NCI-H510A treated with DMSO at 0.1 percent for 48 hours (cell line): ENCODE measurements at regions not wholly inside any gene's neighbourhood (a gene's known extent, or its start where the extent isn't known, plus 50 kb on each side); places are given as distances from the start of the nearest gene placed in this dataset.
"Not testable (repeated sequence)": the region's sequence is repeated elsewhere in the genome, so short reads cannot be mapped to it uniquely, and the experiment has no call there.

Source experiments
- DNase-seq: peaks from one replicate; lab custom pipeline; 2025; lab: John Stamatoyannopoulos, UW

DNA sequence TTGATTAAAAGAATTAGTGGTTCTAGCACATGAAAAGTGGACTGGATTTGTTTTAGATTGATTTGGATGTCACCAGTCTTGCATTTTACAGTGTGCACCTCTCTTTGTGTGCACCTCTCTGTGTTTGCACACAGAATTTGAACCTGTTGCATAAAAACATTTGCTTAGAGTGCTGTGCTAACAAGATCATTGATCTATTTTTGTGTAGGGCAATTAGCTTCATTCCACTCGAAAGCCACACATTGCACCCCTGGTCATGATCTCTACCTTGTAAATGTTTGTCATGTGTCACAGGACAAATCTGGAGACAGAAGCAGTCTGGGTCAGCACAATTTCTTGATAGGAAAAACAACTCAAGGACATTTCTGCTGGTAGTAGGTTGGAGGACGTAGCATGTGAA is 258.7 kb upstream of the LINC00305 start:
- DNase-seq: no peak

DNA sequence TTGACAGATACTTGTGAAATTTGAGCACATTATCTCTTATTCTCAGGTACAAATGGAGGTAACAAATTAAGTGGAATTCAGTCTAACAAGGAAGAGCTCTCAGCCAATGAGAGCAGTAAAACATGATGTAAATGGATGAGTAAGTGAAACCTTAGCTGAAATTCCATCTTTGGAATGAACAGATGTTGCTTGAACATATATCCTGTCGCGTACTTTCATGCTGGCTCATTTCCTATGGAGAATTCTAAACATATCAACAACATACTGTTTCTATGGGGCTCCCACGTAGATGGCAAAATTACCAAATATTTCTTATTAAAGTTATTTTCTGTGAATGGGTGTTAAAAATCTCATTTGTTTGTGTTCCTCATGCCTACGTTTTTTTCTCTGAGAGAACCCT is 256.3 kb upstream of the LINC00305 start:
- DNase-seq: no peak

DNA sequence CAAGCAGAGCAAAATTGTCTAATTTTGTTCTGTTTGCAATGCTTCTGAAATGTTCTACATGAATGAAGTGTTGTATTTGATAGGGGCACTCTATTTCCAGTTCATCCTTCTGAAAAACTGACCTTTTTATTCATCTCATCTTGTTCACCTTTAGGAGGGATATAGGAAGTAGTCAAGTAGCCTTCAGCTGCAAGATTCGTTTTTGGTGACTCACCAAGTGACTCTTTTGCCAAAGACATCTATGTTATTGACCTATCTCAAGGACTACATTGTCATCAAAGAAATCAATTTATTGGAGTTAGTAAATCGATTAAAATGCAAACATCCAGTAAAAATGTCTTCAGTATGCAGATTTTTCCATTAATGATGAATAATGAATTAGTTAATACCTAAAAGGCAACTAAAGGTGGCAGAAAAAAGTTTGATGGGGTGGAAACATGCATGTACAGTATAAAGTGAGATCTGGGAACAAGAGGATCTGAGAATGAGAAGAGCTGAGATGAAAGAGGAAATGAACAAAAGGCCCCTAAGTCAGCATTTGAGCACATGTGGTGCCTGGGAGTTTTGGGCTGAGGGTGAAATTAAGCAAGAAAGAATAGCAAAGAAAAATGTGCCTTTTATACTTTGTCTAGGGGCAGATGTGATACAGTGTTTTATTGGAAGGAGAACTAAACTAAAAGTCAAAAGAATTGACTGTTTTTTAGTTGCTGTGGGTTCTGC is 255.1 kb upstream of the LINC00305 start:
- DNase-seq: no peak

DNA sequence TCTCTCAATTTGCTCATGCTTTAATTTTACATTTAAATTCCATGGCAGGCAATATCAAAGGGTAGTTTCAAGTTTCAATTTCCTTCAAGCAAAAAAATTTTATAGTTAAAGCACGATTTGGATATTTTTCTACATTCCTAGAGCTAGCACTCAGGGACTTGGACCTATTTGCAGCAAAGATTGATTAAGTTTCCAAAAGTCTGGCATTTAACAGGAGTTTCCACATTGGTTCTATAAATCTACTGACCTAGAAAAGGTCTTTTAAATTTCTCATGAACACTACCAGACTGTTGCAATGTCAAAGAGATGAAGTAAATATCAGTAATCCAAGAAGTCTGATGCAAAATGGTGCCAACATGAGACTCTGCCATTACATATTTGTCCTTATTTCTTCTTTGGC is 253.7 kb upstream of the LINC00305 start:
- DNase-seq: no peak

- DNase-seq: no peak
These were observed 252.6 kb upstream of the LINC00305 start for GRCh38 chr18:64401268-64402060.

DNA sequence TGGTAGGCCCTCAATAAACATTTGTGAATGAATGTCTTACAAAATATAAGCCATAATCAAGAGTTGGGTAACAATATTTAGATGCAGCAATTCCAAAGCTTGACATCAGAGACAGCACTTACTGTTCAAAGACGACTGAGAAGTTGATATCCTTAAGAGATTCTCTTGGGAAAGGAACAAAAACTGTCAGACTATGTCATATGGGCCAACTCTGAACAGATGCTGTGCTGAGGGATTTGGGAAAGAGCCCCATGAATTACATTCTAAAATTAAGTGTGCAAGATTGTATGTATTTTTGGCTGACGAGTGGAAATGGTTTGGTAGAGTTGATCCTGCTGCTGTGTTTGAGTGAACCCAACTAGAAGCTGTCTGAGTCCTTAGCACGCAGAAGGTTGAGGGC is 250.7 kb upstream of the LINC00305 start:
- no peak for DNase-seq

DNA sequence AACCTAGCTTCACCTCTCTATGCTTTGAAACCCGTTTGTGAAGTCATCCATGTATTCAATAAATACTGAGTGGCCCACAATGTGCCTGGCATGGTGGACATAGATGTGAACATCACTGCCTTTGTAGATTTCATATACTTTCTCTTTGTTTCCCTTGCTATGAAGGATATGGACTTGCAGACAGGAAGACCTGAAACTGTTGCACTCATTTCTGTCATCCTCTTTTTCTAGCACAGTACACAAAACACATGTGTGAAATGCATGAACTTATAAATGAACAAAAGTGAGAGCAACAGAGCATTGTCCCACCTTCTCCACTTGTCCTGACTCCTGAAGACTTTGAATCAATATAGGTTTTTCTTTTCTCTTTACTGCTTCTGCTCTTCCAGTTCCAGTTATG is 249.4 kb upstream of the LINC00305 start:
- DNase-seq: no peak

DNA sequence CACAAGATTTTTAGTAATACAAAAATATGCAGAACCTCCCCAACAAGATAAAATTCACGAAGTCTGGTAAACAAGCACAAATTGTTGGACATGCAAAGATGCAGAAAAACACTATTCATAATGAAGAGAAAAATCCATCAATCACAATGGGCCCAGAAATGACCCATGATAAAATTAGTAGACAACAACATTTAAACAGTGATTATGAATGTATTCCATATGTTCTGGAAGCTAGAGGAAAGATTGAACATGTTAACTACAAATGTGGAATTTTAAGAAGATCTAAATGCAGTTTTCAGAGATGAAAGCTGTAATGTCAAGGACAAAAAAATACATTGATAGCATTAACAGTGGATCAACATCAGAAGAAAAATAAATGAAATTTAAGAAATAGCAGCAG is 243.3 kb upstream of the LINC00305 start:
- DNase-seq: no peak

GRCh38 chr18:64384101-64384500 is 235.2 kb upstream of the LINC00305 start:
- no peak for DNase-seq

- no peak for DNase-seq
These were observed 231.2 kb upstream of the LINC00305 start for GRCh38 chr18:64380117-64380516.

- no peak for DNase-seq
These were observed 230.8 kb upstream of the LINC00305 start for GRCh38 chr18:64379662-64380061.

GRCh38 chr18:64377446-64377845 is 228.6 kb upstream of the LINC00305 start:
- no peak for DNase-seq

- no peak for DNase-seq
These were observed 224.0 kb upstream of the LINC00305 start for GRCh38 chr18:64372850-64373249.

- not testable (repeated sequence) for DNase-seq
These were observed 221.0 kb upstream of the LINC00305 start for GRCh38 chr18:64369830-64370440.

DNA sequence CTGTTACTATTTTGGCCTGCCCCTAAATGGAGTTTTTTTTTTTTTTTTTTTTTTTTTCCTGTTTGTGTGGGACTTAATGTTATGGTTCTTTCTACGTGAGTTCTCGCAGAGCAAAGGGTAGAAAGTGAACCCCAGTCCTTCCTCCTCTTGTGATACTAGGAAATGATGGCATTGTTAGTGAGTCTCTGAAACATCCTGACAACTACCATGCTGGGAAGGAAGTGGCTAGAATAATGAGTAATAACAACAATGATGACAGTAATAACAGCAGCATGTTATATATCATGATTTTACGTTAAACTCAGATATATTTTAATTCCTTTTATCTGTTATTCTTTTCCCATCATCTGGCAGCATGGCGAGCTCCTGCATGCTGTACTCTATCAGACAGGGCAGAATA is 216.2 kb upstream of the LINC00305 start:
- no peak for DNase-seq

DNA sequence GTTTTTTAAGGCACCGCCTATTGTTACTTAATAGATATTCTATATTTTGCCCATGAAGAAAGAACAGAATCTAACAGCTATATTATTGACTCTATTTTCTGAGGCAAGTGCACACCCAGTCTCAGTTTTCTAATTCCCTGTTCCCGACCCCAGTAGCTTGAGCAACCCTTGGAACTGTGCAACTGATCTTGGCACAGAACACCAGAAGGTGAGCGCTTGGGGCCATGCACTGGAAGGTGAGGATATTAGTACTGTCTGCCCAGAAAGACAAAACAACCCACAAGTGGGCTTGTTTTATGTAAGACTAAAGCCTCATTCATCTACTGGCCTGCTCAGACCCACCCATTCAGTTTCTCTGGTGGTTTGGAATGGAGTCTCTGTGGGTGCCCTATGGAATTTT is 188.8 kb upstream of the LINC00305 start:
- no peak for DNase-seq

DNA sequence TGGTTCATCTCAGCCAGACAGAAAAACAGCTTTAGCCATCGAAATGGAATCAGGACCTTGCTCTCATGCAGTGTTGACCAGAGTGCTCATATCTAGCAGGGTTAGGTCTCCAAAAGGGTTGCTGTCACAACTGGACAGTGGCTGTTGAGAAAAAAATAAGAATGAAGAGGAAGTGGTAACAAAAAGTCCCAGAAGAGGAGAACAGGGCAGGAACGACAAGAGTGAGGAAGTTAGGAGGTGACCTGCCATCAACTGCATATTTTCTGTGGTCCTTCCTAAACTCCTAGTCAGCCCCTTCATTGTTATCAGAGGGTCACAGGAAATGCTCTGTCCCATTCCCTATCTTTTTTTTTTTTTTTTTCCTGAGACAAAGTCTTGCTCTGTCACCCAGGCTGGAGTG is 188.1 kb upstream of the LINC00305 start:
- DNase-seq: no peak

DNA sequence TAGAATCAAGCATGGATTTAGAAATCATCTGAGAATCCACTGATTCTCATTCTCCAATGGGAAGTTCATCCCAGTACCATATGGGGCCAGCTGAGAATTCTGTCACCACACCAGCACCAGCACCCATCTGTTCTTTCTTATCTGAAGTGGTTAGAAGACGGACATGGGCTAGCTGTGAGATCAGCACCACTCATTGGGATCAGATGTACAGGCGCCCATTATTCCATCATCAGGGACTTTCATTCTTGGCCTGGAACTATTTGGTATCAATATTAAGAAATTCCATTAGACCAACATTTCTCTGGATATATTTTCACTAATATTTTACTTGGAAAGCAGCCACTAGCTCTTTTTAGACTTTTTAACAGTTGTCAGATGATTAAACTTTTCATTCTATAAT is 185.9 kb upstream of the LINC00305 start:
- DNase-seq: no peak

GRCh38 chr18:64333584-64333983 is 184.7 kb upstream of the LINC00305 start:
- no peak for DNase-seq

DNA sequence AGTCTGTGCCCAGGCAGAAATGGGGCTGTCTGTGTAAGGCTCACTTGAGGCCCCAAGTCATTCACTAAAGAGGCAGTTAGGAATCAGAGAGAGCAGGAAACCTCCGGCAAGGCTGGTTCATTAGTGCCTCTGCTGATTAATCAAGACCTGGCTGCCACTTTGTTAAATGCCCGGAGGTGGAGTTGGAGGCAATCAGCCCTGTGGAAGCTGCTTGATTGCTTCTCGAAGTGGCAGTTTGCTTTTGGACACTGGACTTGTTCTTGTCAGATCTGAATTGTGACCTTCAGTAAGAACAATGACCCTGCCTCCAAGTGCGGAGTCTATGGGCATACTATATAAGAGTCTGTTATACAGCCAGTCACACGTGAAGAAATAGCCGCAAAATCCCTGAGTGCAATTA is 183.9 kb upstream of the LINC00305 start:
- DNase-seq: no peak

GRCh38 chr18:64331419-64331818 is 182.5 kb upstream of the LINC00305 start:
- no peak for DNase-seq

DNA sequence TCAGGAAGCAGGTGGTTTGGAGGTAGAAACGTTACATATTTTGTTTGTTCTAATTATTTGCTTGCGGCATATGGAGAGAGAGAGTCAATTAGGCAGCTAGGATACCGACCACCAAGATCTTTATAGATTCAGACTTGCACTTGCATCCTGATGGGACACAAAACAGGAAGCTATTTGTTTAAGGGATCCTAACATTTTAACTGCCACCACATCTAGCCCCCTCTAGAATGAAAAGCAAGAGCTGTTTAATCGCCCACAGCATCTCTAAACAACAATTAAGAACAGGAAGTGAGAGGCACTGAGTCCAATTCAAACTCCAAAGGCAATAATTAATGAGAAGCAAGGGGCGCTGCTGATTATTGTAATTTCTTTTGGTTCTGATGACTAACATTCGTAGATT is 182.0 kb upstream of the LINC00305 start:
- DNase-seq: no peak

DNA sequence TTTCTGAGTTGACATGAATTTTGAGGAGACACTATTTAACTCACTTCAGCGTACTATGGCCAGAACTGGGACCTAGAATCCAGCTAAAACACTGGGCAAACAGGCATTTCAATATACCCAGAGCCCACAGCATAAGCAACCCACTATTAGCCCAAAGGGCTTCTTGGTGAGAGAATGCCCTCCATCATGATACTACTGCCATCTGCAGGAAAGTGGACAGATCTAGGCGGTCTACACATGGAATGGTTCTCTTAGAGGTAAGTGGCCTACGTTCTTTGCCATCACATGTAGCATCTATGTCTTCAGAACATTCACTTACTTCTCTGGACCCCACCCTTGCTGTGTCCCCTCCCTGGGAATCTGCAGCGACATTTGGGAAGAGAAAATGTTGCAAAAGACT is 181.3 kb upstream of the LINC00305 start:
- DNase-seq: no peak
